Thyroid gland (tissue), 4 donors: ENCODE measurements at regions not wholly inside any gene's neighbourhood (a gene's known extent, or its start where the extent isn't known, plus 50 kb on each side); places are given as distances from the start of the nearest gene placed in this dataset.

Source experiments
- POLR2A ChIP-seq, 2 donors: fragments of 450-650 bp; IDR thresholded peaks; one replicate each; pipeline ENCODE4 v1.6.1; 2017; ENCODE audit warnings: antibody characterized with exemption in 2 of 2, mild to moderate bottlenecking in 2 of 2, moderate library complexity in 1 of 2
- TF ChIP-seq, protein P1 (sequence below), 6 experiments: fragments of 200-600 bp in 3 of 6; fragments of 450-650 bp in 3 of 6; sonication (generic) in 3 of 6; IDR thresholded peaks; one replicate each; pipeline ENCODE4 v1.5.1; 2016 to 2019; ENCODE audit warnings: antibody characterized with exemption in 6 of 6, mild to moderate bottlenecking in 2 of 6, inconsistent platforms in 1 of 6, moderate library complexity in 1 of 6

DNA sequence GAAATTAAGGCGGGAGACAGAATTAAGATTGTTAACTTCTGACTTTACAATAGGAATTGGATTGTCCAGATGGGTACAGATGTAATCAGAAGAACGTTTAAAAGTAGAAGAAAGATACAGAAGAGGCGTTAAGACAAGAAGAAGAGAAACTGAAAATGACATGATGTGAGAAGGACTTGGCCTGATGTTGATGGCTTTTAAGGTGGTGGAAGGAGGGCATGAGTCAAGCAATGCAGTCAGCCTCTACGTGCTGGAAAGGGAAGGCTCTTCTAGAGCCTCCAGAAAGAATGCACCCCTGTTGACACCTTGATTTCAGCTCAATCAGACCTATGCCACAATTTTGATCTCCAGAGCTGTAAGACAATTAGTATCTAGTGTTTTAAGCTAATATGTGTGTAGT lies 466.9 kb upstream of the LRRC4C start:
- TF ChIP-seq, protein P1, sequence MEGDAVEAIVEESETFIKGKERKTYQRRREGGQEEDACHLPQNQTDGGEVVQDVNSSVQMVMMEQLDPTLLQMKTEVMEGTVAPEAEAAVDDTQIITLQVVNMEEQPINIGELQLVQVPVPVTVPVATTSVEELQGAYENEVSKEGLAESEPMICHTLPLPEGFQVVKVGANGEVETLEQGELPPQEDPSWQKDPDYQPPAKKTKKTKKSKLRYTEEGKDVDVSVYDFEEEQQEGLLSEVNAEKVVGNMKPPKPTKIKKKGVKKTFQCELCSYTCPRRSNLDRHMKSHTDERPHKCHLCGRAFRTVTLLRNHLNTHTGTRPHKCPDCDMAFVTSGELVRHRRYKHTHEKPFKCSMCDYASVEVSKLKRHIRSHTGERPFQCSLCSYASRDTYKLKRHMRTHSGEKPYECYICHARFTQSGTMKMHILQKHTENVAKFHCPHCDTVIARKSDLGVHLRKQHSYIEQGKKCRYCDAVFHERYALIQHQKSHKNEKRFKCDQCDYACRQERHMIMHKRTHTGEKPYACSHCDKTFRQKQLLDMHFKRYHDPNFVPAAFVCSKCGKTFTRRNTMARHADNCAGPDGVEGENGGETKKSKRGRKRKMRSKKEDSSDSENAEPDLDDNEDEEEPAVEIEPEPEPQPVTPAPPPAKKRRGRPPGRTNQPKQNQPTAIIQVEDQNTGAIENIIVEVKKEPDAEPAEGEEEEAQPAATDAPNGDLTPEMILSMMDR (IDR thresholded peaks at IDR 0.05), result no peak
- no peak for TF ChIP-seq POLR2A (IDR thresholded peaks at IDR 0.05)
